H1 (cell line): ENCODE measurements at regions not wholly inside any gene's neighbourhood (a gene's known extent, or its start where the extent isn't known, plus 50 kb on each side); places are given as distances from the start of the nearest gene placed in this dataset.

Experiments
- CTCF ChIA-PET: fragments of 300-600 bp; sonication (Branson Sonifier 250); formaldehyde crosslinking; loops from one replicate; lab custom pipeline; 2021; ENCODE audit not compliant: partially characterized antibody; lab: Charles Lee
- POLR2A ChIA-PET: fragments of 300-600 bp; sonication (Branson Sonifier 250); formaldehyde crosslinking; loops from one replicate; lab custom pipeline; 2021; ENCODE audit warnings: inconsistent platforms; ENCODE audit not compliant: partially characterized antibody; lab: Charles Lee
- DNase-seq, 2 experiments: peaks; one replicate each; pipeline versions ENCODE4 v3.0.0 to v3.0.0-alpha.2; 2010 to 2022; ENCODE audit warnings: low spot score in 2 of 2, low read depth in 1 of 2, mixed read lengths in 1 of 2
- FAIRE-seq: peaks from 2 replicates; lab custom pipeline; 2011; peaks lifted over from hg19 to GRCh38; lab: Jason Lieb, UNC
- H2AFZ ChIP-seq: 2 replicates; pipeline ENCODE4 v1.8.1; 2012; ENCODE audit warnings: low read length, inconsistent platforms
- H2AK5ac ChIP-seq: 2 replicates; pipeline ENCODE4 v1.6.1; 2013; ENCODE audit warnings: low read depth, low read length
- H2BK120ac ChIP-seq: replicated peaks from 2 replicates; pipeline ENCODE3; 2013; ENCODE audit warnings: low read depth, low read length, inconsistent platforms
- H2BK12ac ChIP-seq: 2 replicates; pipeline ENCODE4 v1.6.1; 2013; ENCODE audit warnings: low read depth, low read length
- H2BK15ac ChIP-seq: 2 replicates; pipeline ENCODE4 v1.6.1; 2013; ENCODE audit warnings: low read length
- H2BK20ac ChIP-seq: 2 replicates; pipeline ENCODE4 v1.6.1; 2013; ENCODE audit warnings: low read length
- H2BK5ac ChIP-seq: 2 replicates; pipeline ENCODE4 v1.6.1; 2013; ENCODE audit warnings: low read depth, low read length
- H3K14ac ChIP-seq: 2 replicates; pipeline ENCODE4 v1.6.1; 2013; ENCODE audit warnings: inconsistent platforms; ENCODE audit not compliant: insufficient read length
- H3K18ac ChIP-seq: 2 replicates; pipeline ENCODE4 v1.6.1; 2013; ENCODE audit warnings: low read length; ENCODE audit errors: extremely low read depth
- H3K23ac ChIP-seq: 2 replicates; pipeline ENCODE4 v1.6.1; 2013; ENCODE audit warnings: inconsistent platforms; ENCODE audit not compliant: insufficient read length
- H3K23me2 ChIP-seq: 2 replicates; pipeline ENCODE4 v1.6.1; 2013; ENCODE audit warnings: low read depth, low read length
- H3K27ac ChIP-seq: 2 replicates; pipeline ENCODE4 v1.6.1; 2011; ENCODE audit warnings: low read depth, low read length, inconsistent platforms
- H3K27me3 ChIP-seq, 4 experiments: replicated peaks in 1 of 4; 1 replicate in 1 of 4; 2 replicates in 3 of 4; pipeline versions ENCODE4 v1.6.1 to v1.8.1; 2011 to 2013; ENCODE audit warnings: low read length in 3 of 4, mild to moderate bottlenecking in 3 of 4, inconsistent platforms in 2 of 4, mixed read lengths in 2 of 4, moderate library complexity in 1 of 4; ENCODE audit not compliant: control insufficient read depth in 3 of 4, insufficient read depth in 3 of 4; ENCODE audit errors: extremely low read depth in 1 of 4
- H3K36me3 ChIP-seq, 4 experiments: 2 replicates each; pipeline versions ENCODE4 v1.6.1 to v1.8.1; 2011 to 2013; ENCODE audit warnings: mild to moderate bottlenecking in 4 of 4, low read length in 3 of 4, moderate library complexity in 2 of 4, control low read depth in 1 of 4, inconsistent platforms in 1 of 4; ENCODE audit not compliant: insufficient read depth in 4 of 4, control insufficient read depth in 2 of 4
- H3K4ac ChIP-seq: replicated peaks from 2 replicates; pipeline ENCODE3; 2013; ENCODE audit warnings: low read length, low read depth, mixed read lengths, inconsistent platforms; ENCODE audit not compliant: insufficient read length
- H3K4me1 ChIP-seq, 4 experiments: replicated peaks in 1 of 4; 1 replicate in 1 of 4; 2 replicates in 3 of 4; pipeline versions ENCODE4 v1.6.1 to v1.8.1; 2011 to 2013; ENCODE audit warnings: low read length in 3 of 4, inconsistent platforms in 2 of 4, mixed read lengths in 1 of 4; ENCODE audit not compliant: insufficient read depth in 4 of 4, control insufficient read depth in 3 of 4
- H3K4me2 ChIP-seq, 2 experiments: 2 replicates each; pipeline versions ENCODE4 v1.6.1 to v1.8.1; 2011 to 2013; ENCODE audit warnings: low read depth in 2 of 2, low read length in 2 of 2, control low read depth in 1 of 2, inconsistent platforms in 1 of 2, mild to moderate bottlenecking in 1 of 2; ENCODE audit not compliant: insufficient read depth in 1 of 2
- H3K4me3 ChIP-seq, 4 experiments: fragments of 200-600, 300-600 bp in 1 of 4; sonication (generic), shearing (Covaris generic), sonication (Bioruptor Twin) in 1 of 4; 2 replicates each; pipeline versions ENCODE4 v1.5.1 to v1.8.1; 2011 to 2016; ENCODE audit warnings: low read length in 4 of 4, low read depth in 3 of 4, control low read depth in 2 of 4, inconsistent platforms in 2 of 4, mild to moderate bottlenecking in 2 of 4, mixed read lengths in 1 of 4, moderate library complexity in 1 of 4; ENCODE audit not compliant: insufficient read depth in 2 of 4; ENCODE audit errors: extremely low read depth in 1 of 4
- H3K56ac ChIP-seq: replicated peaks from 2 replicates; pipeline ENCODE3; 2013; ENCODE audit warnings: low read depth, mild to moderate bottlenecking, mixed read lengths, low read length, inconsistent platforms; ENCODE audit not compliant: insufficient read length
- H3K79me1 ChIP-seq: 2 replicates; pipeline ENCODE4 v1.6.1; 2013; ENCODE audit warnings: low read depth, low read length, control low read depth
- H3K79me2 ChIP-seq, 2 experiments: 2 replicates each; pipeline versions ENCODE4 v1.6.1 to v1.8.1; 2012 to 2013; ENCODE audit warnings: low read length in 2 of 2, mild to moderate bottlenecking in 2 of 2, inconsistent platforms in 1 of 2; ENCODE audit not compliant: insufficient read depth in 2 of 2, control insufficient read depth in 1 of 2
- H3K9ac ChIP-seq, 4 experiments: replicated peaks in 1 of 4; 1 replicate in 1 of 4; 2 replicates in 3 of 4; pipeline versions ENCODE4 v1.6.1 to v1.8.1; 2011 to 2013; ENCODE audit warnings: low read depth in 3 of 4, low read length in 3 of 4, control low read depth in 2 of 4, mild to moderate bottlenecking in 2 of 4, moderate library complexity in 2 of 4, inconsistent platforms in 1 of 4; ENCODE audit errors: extremely low read depth in 1 of 4
- H3K9me3 ChIP-seq, 2 experiments: 2 replicates each; pipeline versions ENCODE4 v1.6.1 to v1.8.1; 2012 to 2013; ENCODE audit warnings: mild to moderate bottlenecking in 2 of 2, moderate library complexity in 2 of 2, control low read depth in 1 of 2, inconsistent platforms in 1 of 2, low read depth in 1 of 2, low read length in 1 of 2, mixed read lengths in 1 of 2; ENCODE audit not compliant: insufficient read depth in 2 of 2
- H4K20me1 ChIP-seq, 2 experiments: replicated peaks in 1 of 2; 2 replicates each; pipeline versions ENCODE3 to v1.8.1; 2011 to 2013; ENCODE audit warnings: inconsistent platforms in 2 of 2, low read length in 2 of 2, mild to moderate bottlenecking in 1 of 2; ENCODE audit not compliant: insufficient read depth in 2 of 2, control insufficient read depth in 1 of 2
- H4K5ac ChIP-seq: 2 replicates; pipeline ENCODE4 v1.6.1; 2013; ENCODE audit warnings: low read length, low read depth, mixed read lengths, inconsistent platforms; ENCODE audit not compliant: insufficient read length
- H4K8ac ChIP-seq: 2 replicates; pipeline ENCODE4 v1.8.0; 2013; ENCODE audit warnings: mild to moderate bottlenecking, moderate library complexity, low read length, inconsistent platforms; ENCODE audit not compliant: insufficient read depth; ENCODE audit errors: extremely low read depth
- H4K91ac ChIP-seq: replicated peaks from 2 replicates; pipeline ENCODE3; 2013; ENCODE audit warnings: low read length, mixed read lengths, inconsistent platforms; ENCODE audit not compliant: insufficient read length
- BCL11A ChIP-seq, 2 experiments: IDR thresholded peaks; one replicate each; pipeline ENCODE4 v1.6.1; 2011; ENCODE audit warnings: low read depth in 2 of 2, low read length in 2 of 2, mild to moderate bottlenecking in 2 of 2
- CREB1 ChIP-seq: IDR thresholded peaks from 2 replicates; pipeline ENCODE4 v1.6.1; 2012; ENCODE audit warnings: inconsistent platforms
- CTBP2 ChIP-seq: IDR thresholded peaks from 2 replicates; pipeline ENCODE4 v1.7.0; 2011; ENCODE audit warnings: borderline replicate concordance, mild to moderate bottlenecking, moderate library complexity, mixed read lengths, low read length; ENCODE audit not compliant: insufficient read depth, insufficient read length
- EP300 ChIP-seq, 2 experiments: IDR thresholded peaks; 1 replicate in 1 of 2; 2 replicates in 1 of 2; pipeline ENCODE4 v1.6.1; 2011 to 2012; ENCODE audit warnings: low read depth in 2 of 2, low read length in 2 of 2, mild to moderate bottlenecking in 2 of 2, borderline replicate concordance in 1 of 2, inconsistent platforms in 1 of 2, moderate library complexity in 1 of 2
- GABPA ChIP-seq: IDR thresholded peaks from 2 replicates; pipeline ENCODE4 v1.6.1; 2011; ENCODE audit warnings: mild to moderate bottlenecking, low read length, moderate library complexity, borderline replicate concordance; ENCODE audit not compliant: insufficient read depth
- JUND ChIP-seq: IDR thresholded peaks from 2 replicates; pipeline ENCODE4 v1.6.1; 2011; ENCODE audit warnings: mild to moderate bottlenecking, improper control_type of control experiment, low read length
- NANOG ChIP-seq: IDR thresholded peaks from 2 replicates; pipeline ENCODE4 v1.6.1; 2011; ENCODE audit warnings: low read length, low read depth, mild to moderate bottlenecking, inconsistent platforms; ENCODE audit not compliant: insufficient read depth, poor library complexity, severe bottlenecking
- RFX5 ChIP-seq: IDR thresholded peaks from 2 replicates; pipeline ENCODE4 v1.6.1; 2011; ENCODE audit warnings: low read depth, low read length, improper control_type of control experiment, borderline replicate concordance
- SIN3A ChIP-seq, 2 experiments: IDR thresholded peaks in 1 of 2; conservative IDR thresholded peaks in 1 of 2; 2 replicates each; pipeline ENCODE4 v1.6.1; 2011 to 2012; ENCODE audit warnings: low read length in 2 of 2, improper control_type of control experiment in 1 of 2, low read depth in 1 of 2, mild to moderate bottlenecking in 1 of 2
- SIRT6 ChIP-seq: IDR thresholded peaks from one replicate; pipeline ENCODE4 v1.7.1; 2012; ENCODE audit warnings: low read length, inconsistent platforms
- YY1 ChIP-seq: IDR thresholded peaks from 2 replicates; pipeline ENCODE4 v1.6.1; 2011; ENCODE audit warnings: low read depth, mild to moderate bottlenecking, low read length
- WGBS, 2 experiments: shearing (Covaris generic) in 1 of 2; methylation state at CpG; one replicate each; pipeline versions ENCODE4 v1.1.6 to v1.1.7; 2013 to 2015; ENCODE audit warnings: low lambda C conversion rate in 2 of 2, mixed read lengths in 2 of 2, inconsistent platforms in 1 of 2, low coverage in 1 of 2, missing lambda C conversion rate in 1 of 2; ENCODE audit not compliant: insufficient replicate concordance in 2 of 2, insufficient coverage in 1 of 2, insufficient read length in 1 of 2; ENCODE audit errors: extremely low coverage in 1 of 2, missing lambda C conversion rate in 1 of 2; 5-methylcytosine and 5-hydroxymethylcytosine counted together
- TF ChIP-seq, protein P1 (sequence below): IDR thresholded peaks from 2 replicates; pipeline ENCODE4 v1.6.1; 2012; ENCODE audit warnings: inconsistent platforms
- TF ChIP-seq, protein P2 (sequence below): IDR thresholded peaks from 2 replicates; pipeline ENCODE4 v1.6.1; 2012; ENCODE audit warnings: inconsistent platforms

DNA sequence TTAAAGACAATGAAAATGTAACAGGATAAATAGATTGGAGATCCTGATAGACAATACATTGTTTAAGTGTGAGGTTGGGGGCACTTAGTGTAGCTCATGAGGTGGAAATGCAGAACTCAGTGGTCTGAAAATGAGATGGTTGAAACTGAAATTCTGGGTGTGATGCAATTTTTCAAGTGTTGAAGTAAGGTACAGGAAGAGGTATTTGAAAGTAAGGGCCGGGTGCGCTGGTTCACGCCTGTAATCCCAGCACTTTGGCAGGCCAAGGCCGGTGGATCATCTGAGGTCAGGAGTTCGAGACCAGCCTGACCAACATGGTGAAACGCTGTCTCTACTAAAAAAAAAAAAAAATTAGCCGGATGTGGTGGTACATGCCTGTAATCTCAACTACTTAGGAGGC, 113.0 kb downstream of the UFM1 start:
- H2BK15ac ChIP-seq, result no peak overlapping the region
- no peak overlapping the region for H2AFZ ChIP-seq
- no peak overlapping the region for H2BK12ac ChIP-seq
- H4K20me1 ChIP-seq, result no peaks in the 10 kb centered on the region
- no peaks in the 10 kb centered on the region for H3K4me1 ChIP-seq
- H3K9ac ChIP-seq, result no peak overlapping the region
- H2BK5ac ChIP-seq, result no peak overlapping the region
- ChIA-PET CTCF (no interaction called here), POLR2A (no interaction called here)
- H3K79me1 ChIP-seq, result no peaks in the 10 kb centered on the region
- no peak overlapping the region for H4K91ac ChIP-seq
- H3K36me3 ChIP-seq, result no peaks in the 10 kb centered on the region; a peak in 1 of 8 replicates
- no peak overlapping the region for H2BK20ac ChIP-seq
- H3K9me3 ChIP-seq, result peaks cover 3 to 6% of the 10 kb centered on the region in 2 experiments; a peak in 1 of 4 replicates
- no peak overlapping the region for H3K4me3 ChIP-seq
- H3K23me2 ChIP-seq, result no peaks in the 10 kb centered on the region
- no peak overlapping the region for H3K27ac ChIP-seq
- no peaks in the 10 kb centered on the region for H3K79me2 ChIP-seq
- no peak for TF ChIP-seq BCL11A (IDR thresholded peaks at IDR 0.05; ENCODE audit: low read depth in 2 of 2, low read length in 2 of 2)
- TF ChIP-seq RFX5, result no peak
- no peak for TF ChIP-seq GABPA
- TF ChIP-seq EP300 (IDR thresholded peaks at IDR 0.05; ENCODE audit: borderline replicate concordance in 1 of 2, low read depth in 2 of 2, low read length in 2 of 2), result no peak
- TF ChIP-seq NANOG, result no peak
- no peak for TF ChIP-seq CREB1
- TF ChIP-seq, protein P1, sequence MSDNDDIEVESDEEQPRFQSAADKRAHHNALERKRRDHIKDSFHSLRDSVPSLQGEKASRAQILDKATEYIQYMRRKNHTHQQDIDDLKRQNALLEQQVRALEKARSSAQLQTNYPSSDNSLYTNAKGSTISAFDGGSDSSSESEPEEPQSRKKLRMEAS, result no peak
- no peak for TF ChIP-seq YY1
- TF ChIP-seq SIN3A (conservative IDR thresholded peaks at IDR 0.05 in 1 of 2, IDR thresholded peaks at IDR 0.05 in 1 of 2; ENCODE audit: low read depth in 1 of 2, low read length in 2 of 2), result no peak
- TF ChIP-seq, protein P2, sequence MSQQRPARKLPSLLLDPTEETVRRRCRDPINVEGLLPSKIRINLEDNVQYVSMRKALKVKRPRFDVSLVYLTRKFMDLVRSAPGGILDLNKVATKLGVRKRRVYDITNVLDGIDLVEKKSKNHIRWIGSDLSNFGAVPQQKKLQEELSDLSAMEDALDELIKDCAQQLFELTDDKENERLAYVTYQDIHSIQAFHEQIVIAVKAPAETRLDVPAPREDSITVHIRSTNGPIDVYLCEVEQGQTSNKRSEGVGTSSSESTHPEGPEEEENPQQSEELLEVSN, result no peak
- no peak for TF ChIP-seq JUND
- no peak for TF ChIP-seq SIRT6
- TF ChIP-seq CTBP2, result no peak
- H3K56ac ChIP-seq, result no peak overlapping the region
- no peaks in the 10 kb centered on the region for H3K27me3 ChIP-seq
- FAIRE-seq (no peak), DNase-seq (no peak)
- H3K18ac ChIP-seq, result no peak overlapping the region
- H4K8ac ChIP-seq, result no peak overlapping the region
- no peak overlapping the region for H3K4me2 ChIP-seq
- H3K4ac ChIP-seq, result no peak overlapping the region
- no peak overlapping the region for H2AK5ac ChIP-seq
- H4K5ac ChIP-seq, result no peak overlapping the region
- no peak overlapping the region for H3K14ac ChIP-seq
- H3K23ac ChIP-seq, result no peak overlapping the region
- WGBS, 2 experiments, result 92% methylated on average over 7 of the region's 7 CpGs; no CpG with 5 or more reads in 1 of the 2 experiments
- no peak overlapping the region for H2BK120ac ChIP-seq
